Astrocyte (in vitro differentiated cells and primary cell): ENCODE measurements at regions not wholly inside any gene's neighbourhood (a gene's known extent, or its start where the extent isn't known, plus 50 kb on each side); places are given as distances from the start of the nearest gene placed in this dataset.

Experiments
- DNase-seq: peaks from one replicate; pipeline ENCODE4 v3.0.0-alpha.2; 2010; ENCODE audit warnings: low read depth
- FAIRE-seq: peaks from 2 replicates; lab custom pipeline; 2011; peaks lifted over from hg19 to GRCh38; lab: Jason Lieb, UNC
- H2AFZ ChIP-seq: 2 replicates; pipeline ENCODE4 v1.6.0; 2012; ENCODE audit warnings: low read depth, low read length, inconsistent platforms
- H3K27ac ChIP-seq: 2 replicates; pipeline ENCODE4 v1.5.1; 2011; ENCODE audit warnings: low read depth, low read length, inconsistent platforms
- H3K27me3 ChIP-seq: 2 replicates; pipeline ENCODE4 v1.6.0; 2011; ENCODE audit warnings: low read length, inconsistent platforms; ENCODE audit not compliant: insufficient read depth
- H3K36me3 ChIP-seq: 2 replicates; pipeline ENCODE4 v1.5.1; 2011; ENCODE audit warnings: low read length, inconsistent platforms; ENCODE audit not compliant: insufficient read depth
- H3K4me1 ChIP-seq: 2 replicates; pipeline ENCODE4 v1.5.1; 2011; ENCODE audit warnings: low read length, inconsistent platforms; ENCODE audit not compliant: insufficient read depth
- H3K4me2 ChIP-seq: 2 replicates; pipeline ENCODE4 v1.6.0; 2012; ENCODE audit warnings: low read length, inconsistent platforms
- H3K4me3 ChIP-seq: 2 replicates; pipeline ENCODE4 v1.5.1; 2011; ENCODE audit warnings: low read depth, mild to moderate bottlenecking, low read length, inconsistent platforms; ENCODE audit not compliant: insufficient read depth
- H3K79me2 ChIP-seq: 2 replicates; pipeline ENCODE4 v1.6.0; 2012; ENCODE audit warnings: mild to moderate bottlenecking, low read length, inconsistent platforms; ENCODE audit not compliant: insufficient read depth
- H3K9ac ChIP-seq: 2 replicates; pipeline ENCODE4 v1.6.0; 2012; ENCODE audit warnings: mild to moderate bottlenecking, low read length, inconsistent platforms
- H3K9me3 ChIP-seq: 2 replicates; pipeline ENCODE4 v1.5.1; 2012; ENCODE audit warnings: low read depth, mild to moderate bottlenecking, low read length, inconsistent platforms; ENCODE audit not compliant: insufficient read depth
- H4K20me1 ChIP-seq: 2 replicates; pipeline ENCODE4 v1.6.0; 2012; ENCODE audit warnings: low read length, inconsistent platforms; ENCODE audit not compliant: insufficient read depth
- H3K27ac Mint-ChIP-seq: one replicate; pipeline ENCODE4 v1.8.0; 2021; ENCODE audit warnings: mild to moderate bottlenecking, mixed read lengths; ENCODE audit not compliant: unreplicated experiment
- H3K27me3 Mint-ChIP-seq: one replicate; pipeline ENCODE4 v1.8.0; 2021; ENCODE audit warnings: low read depth, mixed read lengths; ENCODE audit not compliant: unreplicated experiment
- H3K36me3 Mint-ChIP-seq: one replicate; pipeline ENCODE4 v1.8.0; 2021; ENCODE audit warnings: low read depth, mixed read lengths; ENCODE audit not compliant: unreplicated experiment
- H3K4me1 Mint-ChIP-seq: one replicate; pipeline ENCODE4 v1.8.0; 2021; ENCODE audit warnings: low read depth, mixed read lengths; ENCODE audit not compliant: unreplicated experiment
- H3K4me3 Mint-ChIP-seq: one replicate; pipeline ENCODE4 v1.8.0; 2021; ENCODE audit warnings: mild to moderate bottlenecking, moderate library complexity, mixed read lengths; ENCODE audit not compliant: unreplicated experiment
- H3K9me3 Mint-ChIP-seq: one replicate; pipeline ENCODE4 v1.8.0; 2021; ENCODE audit warnings: mild to moderate bottlenecking, mixed read lengths; ENCODE audit not compliant: unreplicated experiment
- EZH2 ChIP-seq: IDR thresholded peaks from 2 replicates; pipeline ENCODE4 v1.6.1; 2012; ENCODE audit warnings: mild to moderate bottlenecking, low read length, inconsistent platforms; ENCODE audit not compliant: insufficient read depth
- TF ChIP-seq, protein P1 (sequence below): IDR thresholded peaks from 2 replicates; pipeline ENCODE4 v1.5.1; 2011; ENCODE audit warnings: low read depth, mild to moderate bottlenecking, inconsistent platforms, low read length, moderate library complexity; ENCODE audit not compliant: insufficient read depth

DNA sequence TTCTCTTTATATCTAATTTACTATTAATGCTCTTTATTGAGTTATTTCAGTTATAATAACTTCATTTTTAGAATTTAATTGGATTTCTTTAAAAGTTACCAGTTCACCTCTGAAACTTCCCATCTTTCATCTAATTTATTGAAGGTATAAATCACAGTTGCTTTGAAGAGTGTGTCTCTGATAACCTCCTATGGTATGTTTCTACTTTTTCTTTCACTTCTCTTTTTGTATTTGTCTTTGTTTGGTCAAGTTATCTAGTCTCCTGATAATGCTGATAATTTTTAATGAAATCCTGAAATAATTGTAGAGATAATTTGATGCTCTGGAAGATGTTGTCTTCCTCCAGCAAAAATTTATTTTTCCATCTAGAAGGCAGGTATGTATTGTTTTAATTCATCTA is 141.6 kb upstream of the NPY2R start:
- Histone ChIP-seq H3K36me3 (no peaks in the 10 kb centered on the region), H4K20me1 (no peaks in the 10 kb centered on the region), H3K9me3 (no peaks in the 10 kb centered on the region), H3K27ac (no peak overlapping the region), H3K4me1 (no peaks in the 10 kb centered on the region), H3K4me2 (no peak overlapping the region), H3K27me3 (no peaks in the 10 kb centered on the region), H3K9ac (no peak overlapping the region), H3K79me2 (no peaks in the 10 kb centered on the region), H2AFZ (no peak overlapping the region), H3K4me3 (no peak overlapping the region)
- Mint-ChIP-seq H3K27me3 (no peaks in the 10 kb centered on the region), H3K9me3 (peaks cover 2% of the 10 kb centered on the region), H3K4me3 (no peak overlapping the region), H3K4me1 (no peaks in the 10 kb centered on the region), H3K27ac (no peak overlapping the region), H3K36me3 (no peaks in the 10 kb centered on the region)
- DNase-seq = no peak
- no peak for FAIRE-seq
- TF ChIP-seq, protein P1, sequence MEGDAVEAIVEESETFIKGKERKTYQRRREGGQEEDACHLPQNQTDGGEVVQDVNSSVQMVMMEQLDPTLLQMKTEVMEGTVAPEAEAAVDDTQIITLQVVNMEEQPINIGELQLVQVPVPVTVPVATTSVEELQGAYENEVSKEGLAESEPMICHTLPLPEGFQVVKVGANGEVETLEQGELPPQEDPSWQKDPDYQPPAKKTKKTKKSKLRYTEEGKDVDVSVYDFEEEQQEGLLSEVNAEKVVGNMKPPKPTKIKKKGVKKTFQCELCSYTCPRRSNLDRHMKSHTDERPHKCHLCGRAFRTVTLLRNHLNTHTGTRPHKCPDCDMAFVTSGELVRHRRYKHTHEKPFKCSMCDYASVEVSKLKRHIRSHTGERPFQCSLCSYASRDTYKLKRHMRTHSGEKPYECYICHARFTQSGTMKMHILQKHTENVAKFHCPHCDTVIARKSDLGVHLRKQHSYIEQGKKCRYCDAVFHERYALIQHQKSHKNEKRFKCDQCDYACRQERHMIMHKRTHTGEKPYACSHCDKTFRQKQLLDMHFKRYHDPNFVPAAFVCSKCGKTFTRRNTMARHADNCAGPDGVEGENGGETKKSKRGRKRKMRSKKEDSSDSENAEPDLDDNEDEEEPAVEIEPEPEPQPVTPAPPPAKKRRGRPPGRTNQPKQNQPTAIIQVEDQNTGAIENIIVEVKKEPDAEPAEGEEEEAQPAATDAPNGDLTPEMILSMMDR = no peak
- no peak for TF ChIP-seq EZH2

DNA sequence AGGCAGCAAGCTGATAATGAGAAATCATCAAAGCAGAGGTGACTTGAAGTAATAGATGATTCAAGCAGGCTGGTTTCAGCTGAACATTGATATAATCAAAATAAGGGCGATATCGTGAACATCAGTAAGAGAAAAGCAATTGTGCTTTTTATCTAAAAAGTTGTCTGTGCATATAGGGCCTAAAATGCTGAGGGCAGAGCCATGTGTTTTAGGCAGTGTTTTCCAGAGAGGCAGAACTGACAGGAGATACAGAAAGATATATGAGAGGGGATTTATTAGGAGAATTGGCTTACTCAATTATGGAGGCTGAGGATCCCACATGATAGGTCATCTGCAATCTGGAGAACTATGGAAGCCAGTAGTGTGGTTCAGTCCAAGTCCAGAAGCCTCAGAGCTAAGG is 136.5 kb upstream of the NPY2R start:
- no peaks in the 10 kb centered on the region for H3K79me2 ChIP-seq
- H3K27me3 ChIP-seq = no peaks in the 10 kb centered on the region
- H3K4me1 Mint-ChIP-seq = no peaks in the 10 kb centered on the region
- H3K27ac Mint-ChIP-seq = no peak overlapping the region
- no peaks in the 10 kb centered on the region for H3K4me1 ChIP-seq
- H3K4me2 ChIP-seq = no peak overlapping the region
- H3K36me3 ChIP-seq = no peaks in the 10 kb centered on the region
- no peak overlapping the region for H3K27ac ChIP-seq
- no peaks in the 10 kb centered on the region for H3K27me3 Mint-ChIP-seq
- no peak for TF ChIP-seq EZH2
- TF ChIP-seq, protein P1 = no peak
- H3K4me3 ChIP-seq = no peak overlapping the region
- H3K9me3 Mint-ChIP-seq = peaks cover 2% of the 10 kb centered on the region
- no peaks in the 10 kb centered on the region for H3K36me3 Mint-ChIP-seq
- H4K20me1 ChIP-seq = no peaks in the 10 kb centered on the region
- H2AFZ ChIP-seq = no peak overlapping the region
- FAIRE-seq = no peak
- H3K9ac ChIP-seq = no peak overlapping the region
- no peak overlapping the region for H3K4me3 Mint-ChIP-seq
- no peaks in the 10 kb centered on the region for H3K9me3 ChIP-seq
- no peak for DNase-seq

DNA sequence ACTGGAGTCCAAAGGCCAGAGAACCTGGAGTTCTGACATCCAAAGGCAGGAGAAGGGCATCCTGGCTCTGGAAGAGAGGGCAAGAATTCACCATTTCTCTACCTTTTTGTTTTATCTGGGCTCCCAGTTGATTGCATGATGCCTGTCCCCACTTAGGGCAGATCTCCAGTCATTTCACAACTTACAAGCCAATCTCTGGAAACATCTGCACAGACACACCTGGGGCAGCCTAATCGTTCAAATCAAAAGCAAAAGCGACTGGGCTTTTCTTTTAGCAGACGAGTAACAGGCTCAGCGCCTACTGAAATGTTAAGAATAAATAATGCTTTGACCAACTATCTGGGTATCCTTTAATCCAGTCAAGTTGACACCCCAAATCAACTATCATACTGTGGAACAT is 136.0 kb upstream of the NPY2R start:
- no peak overlapping the region for H3K4me3 ChIP-seq
- no peaks in the 10 kb centered on the region for H3K79me2 ChIP-seq
- TF ChIP-seq, protein P1 = no peak
- TF ChIP-seq EZH2 = no peak

More for the DNA sequence above, 136.0 kb upstream of the NPY2R start:
- Histone ChIP-seq H2AFZ (no peak overlapping the region), H3K9me3 (no peaks in the 10 kb centered on the region), H3K4me1 (no peaks in the 10 kb centered on the region), H3K9ac (no peak overlapping the region), H3K36me3 (no peaks in the 10 kb centered on the region), H3K4me2 (no peak overlapping the region), H3K27me3 (no peaks in the 10 kb centered on the region), H3K27ac (no peak overlapping the region), H4K20me1 (no peaks in the 10 kb centered on the region)
- H3K9me3 Mint-ChIP-seq = peaks cover 2% of the 10 kb centered on the region
- no peak overlapping the region for H3K27ac Mint-ChIP-seq
- no peak for DNase-seq
- FAIRE-seq = no peak
- no peaks in the 10 kb centered on the region for H3K27me3 Mint-ChIP-seq
- no peaks in the 10 kb centered on the region for H3K36me3 Mint-ChIP-seq
- H3K4me3 Mint-ChIP-seq = no peak overlapping the region
- H3K4me1 Mint-ChIP-seq = no peaks in the 10 kb centered on the region
